T follicular helper cell (primary cell): ENCODE measurements at regions not wholly inside any gene's neighbourhood (a gene's known extent, or its start where the extent isn't known, plus 50 kb on each side); places are given as distances from the start of the nearest gene placed in this dataset.

Experiments used
- DNase-seq: peaks from one replicate; pipeline ENCODE4 v3.0.0-alpha.2; 2020; ENCODE audit warnings: low read depth

DNA sequence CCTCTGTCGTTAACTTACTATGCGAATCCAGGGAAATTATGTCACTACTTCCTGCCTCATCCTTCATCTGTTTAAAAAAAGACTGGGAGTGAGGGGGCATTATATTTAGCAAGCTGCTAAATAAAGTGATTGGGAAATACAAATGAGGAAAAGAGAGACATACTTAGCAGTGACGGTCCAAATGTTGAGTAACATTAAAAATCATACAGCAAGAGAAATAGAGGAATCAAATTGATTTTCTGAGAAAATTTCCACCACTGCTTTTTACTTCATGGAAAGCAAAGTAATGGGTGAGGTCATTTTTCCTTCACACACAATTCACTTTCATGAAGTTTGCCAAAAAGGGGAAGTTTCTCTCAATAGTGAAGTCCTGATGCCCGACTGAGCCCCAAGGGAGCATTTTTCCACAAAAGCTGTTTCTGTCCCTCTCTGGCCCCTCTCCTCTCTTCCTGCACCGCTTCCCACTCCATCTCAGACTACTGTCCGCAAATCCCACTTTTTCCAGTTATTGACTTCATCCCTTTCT lies 61.9 kb upstream of the ADO start:
- no peak for DNase-seq

DNA sequence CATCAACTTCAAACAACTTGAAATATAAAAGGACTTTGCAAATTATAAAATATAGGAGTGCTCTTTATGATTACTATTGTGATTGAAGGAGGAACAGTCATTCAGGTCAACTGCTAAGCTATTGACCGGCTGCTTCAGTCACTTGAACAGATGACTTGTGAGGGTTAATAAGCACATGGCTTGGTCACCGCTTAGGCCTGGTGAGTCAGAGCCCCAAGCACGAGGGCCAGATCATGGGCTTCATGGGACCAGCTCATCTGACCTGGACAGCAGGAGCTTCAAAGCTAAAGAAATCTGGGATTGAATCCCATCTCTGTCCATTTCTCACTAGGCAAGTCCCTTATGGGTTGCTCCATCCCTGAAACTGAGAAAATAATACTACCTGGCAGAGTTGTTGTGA lies 60.4 kb upstream of the ADO start:
- no peak for DNase-seq

DNA sequence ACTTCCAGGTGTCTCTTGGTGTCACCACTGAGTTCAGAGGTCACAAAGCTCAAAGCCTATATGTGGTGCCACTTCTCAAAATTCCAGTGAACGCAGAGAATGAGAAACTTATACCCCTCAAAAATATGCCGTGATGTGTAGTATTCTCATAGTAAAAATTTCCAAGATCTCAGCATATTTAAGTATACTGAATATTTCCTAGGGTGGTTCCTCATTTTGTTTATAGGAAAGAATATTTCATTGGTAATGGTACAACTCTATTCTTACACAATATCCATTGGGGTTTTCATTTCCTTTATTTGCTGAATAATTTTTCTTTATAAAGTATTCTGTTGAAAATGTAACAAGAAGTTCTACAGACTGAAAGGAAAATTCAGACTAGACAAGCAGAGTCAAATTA lies 58.9 kb upstream of the ADO start:
- no peak for DNase-seq

DNA sequence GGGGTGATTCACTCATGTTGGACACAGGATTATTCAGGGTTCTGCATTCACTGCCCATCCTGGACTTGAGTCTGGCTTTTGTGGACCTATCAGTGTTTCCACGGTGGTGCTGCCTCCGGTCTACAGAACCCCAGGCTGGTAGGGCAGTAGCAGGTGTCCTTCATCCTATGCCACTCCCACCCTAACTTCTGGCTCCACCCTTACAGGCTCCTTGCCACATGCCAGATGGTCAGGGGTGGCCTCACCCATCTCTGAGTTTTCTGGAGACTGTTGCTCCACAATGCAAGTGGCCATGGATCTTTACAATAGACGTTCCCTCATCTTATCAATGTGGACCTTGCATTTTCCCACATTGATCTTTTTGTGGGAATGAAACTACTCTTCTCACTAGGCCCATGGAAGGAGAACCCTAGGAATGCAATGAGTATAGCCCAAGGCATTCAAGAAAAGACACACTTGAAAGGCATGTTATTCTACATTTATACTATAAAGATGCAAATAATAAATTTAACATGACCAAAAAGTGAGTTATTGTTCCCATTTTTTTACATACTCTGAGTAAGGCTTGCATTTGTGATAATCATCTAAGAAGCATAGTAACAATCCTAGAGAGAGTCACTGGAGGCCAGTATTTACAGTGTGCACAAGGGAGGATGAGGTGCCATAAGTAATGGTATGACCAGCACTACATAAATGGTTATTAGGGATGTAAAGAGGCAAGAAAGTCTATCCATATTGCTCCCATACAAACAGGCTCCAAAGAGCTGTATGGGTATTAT lies 57.4 kb upstream of the ADO start:
- DNase-seq, result no peak

DNA sequence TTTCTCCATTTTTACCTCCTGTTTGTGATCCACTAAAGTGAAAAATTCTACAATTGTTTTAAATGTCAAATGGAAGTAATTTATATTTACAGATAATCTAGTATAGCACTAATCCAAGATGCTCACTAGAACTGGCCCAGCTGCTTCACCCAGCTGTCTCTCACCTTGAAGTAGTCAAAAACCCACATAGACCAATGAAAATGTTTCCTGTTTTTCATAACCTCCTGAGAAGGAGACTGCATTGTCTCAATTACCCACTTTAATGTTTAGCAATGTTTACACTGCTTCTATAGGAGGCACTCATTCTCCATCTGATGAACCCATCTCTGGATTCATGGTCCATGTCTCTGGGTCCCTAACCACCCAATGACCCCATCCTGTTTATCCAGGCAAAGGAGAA lies 56.1 kb upstream of the ADO start:
- no peak for DNase-seq

DNA sequence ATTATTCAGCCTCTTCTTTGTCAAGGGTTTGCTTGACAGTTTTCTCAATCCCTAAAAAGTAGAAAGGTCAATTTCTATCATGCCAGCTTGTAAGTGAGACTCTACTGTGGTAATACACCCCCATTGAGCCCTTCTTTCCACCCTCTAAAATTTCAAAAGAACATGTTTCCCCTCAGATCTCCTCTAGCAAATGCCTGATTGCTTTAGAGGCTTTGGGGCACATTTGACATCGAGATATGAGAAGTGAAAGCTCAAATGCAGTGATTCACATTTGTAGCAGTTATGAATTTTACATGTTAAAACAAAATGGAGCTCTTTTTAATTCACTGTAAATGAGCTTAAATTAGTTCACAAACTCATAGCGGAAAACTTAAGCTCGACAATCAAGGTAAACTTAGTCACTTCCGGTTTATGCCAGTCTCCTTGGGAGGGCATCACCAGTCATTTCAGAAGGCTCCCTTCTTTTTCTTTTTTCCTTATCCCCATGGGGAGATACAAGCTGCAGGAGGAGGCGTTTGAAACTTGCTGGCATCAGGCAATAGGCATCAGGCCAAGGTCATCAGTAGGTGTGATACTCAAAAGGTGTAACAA lies 55.3 kb upstream of the ADO start:
- no peak for DNase-seq
